ENCODE measurements at regions not wholly inside any gene's neighbourhood (a gene's known extent, or its start where the extent isn't known, plus 50 kb on each side); places are given as distances from the start of the nearest gene placed in this dataset.
"Not testable (repeated sequence)": the region's sequence is repeated elsewhere in the genome, so short reads cannot be mapped to it uniquely, and the experiment has no call there.

GRCh38 chr12:20099395-20100183 lies 268.7 kb upstream of the PDE3A start:
- Mint-ChIP-seq H3K27ac (peak overlapping the region in 1 of 2 donors; percentile 22), H3K4me1 (no peaks in the 10 kb centered on the region), H3K9me3 (no peaks in the 10 kb centered on the region), H3K27me3 (no peaks in the 10 kb centered on the region), H3K4me3 (no peak overlapping the region)
- no peak for DNase-seq
- no peak for ATAC-seq

- no peak overlapping the region for H3K27ac Mint-ChIP-seq
- ATAC-seq = no peak
- no peaks in the 10 kb centered on the region for H3K9me3 Mint-ChIP-seq
- no peaks in the 10 kb centered on the region for H3K4me1 Mint-ChIP-seq
- no peak overlapping the region for H3K4me3 Mint-ChIP-seq
- no peak for DNase-seq
- H3K27me3 Mint-ChIP-seq = no peaks in the 10 kb centered on the region
Measured at GRCh38 chr12:20101046-20101445, 267.3 kb upstream of the PDE3A start.

- DNase-seq = no peak
- Mint-ChIP-seq H3K9me3 (no peaks in the 10 kb centered on the region), H3K4me3 (no peak overlapping the region), H3K27me3 (no peaks in the 10 kb centered on the region), H3K27ac (no peak overlapping the region), H3K4me1 (no peaks in the 10 kb centered on the region)
- ATAC-seq = no peak
Measured at GRCh38 chr12:20105943-20106342, 262.4 kb upstream of the PDE3A start.

- Mint-ChIP-seq H3K27me3 (no peaks in the 10 kb centered on the region), H3K27ac (no peak overlapping the region), H3K9me3 (no peaks in the 10 kb centered on the region), H3K4me1 (no peaks in the 10 kb centered on the region), H3K4me3 (no peak overlapping the region)
- ATAC-seq (no peak), DNase-seq (no peak)
Measured at GRCh38 chr12:20109676-20110075, 258.7 kb upstream of the PDE3A start.

GRCh38 chr12:20115371-20115770 lies 253.0 kb upstream of the PDE3A start:
- not testable (repeated sequence) for ATAC-seq, H3K4me1 Mint-ChIP-seq, H3K9me3 Mint-ChIP-seq, H3K4me3 Mint-ChIP-seq, H3K27ac Mint-ChIP-seq, H3K27me3 Mint-ChIP-seq, DNase-seq

- no peak for ATAC-seq
- Mint-ChIP-seq H3K27me3 (no peaks in the 10 kb centered on the region), H3K4me3 (no peak overlapping the region), H3K9me3 (no peaks in the 10 kb centered on the region), H3K27ac (no peak overlapping the region), H3K4me1 (no peaks in the 10 kb centered on the region)
- DNase-seq = no peak
Measured at GRCh38 chr12:20119596-20120402, 248.5 kb upstream of the PDE3A start.

GRCh38 chr12:20120403-20120725 lies 248.0 kb upstream of the PDE3A start:
- Mint-ChIP-seq H3K4me3 (no peak overlapping the region), H3K4me1 (no peaks in the 10 kb centered on the region)

GRCh38 chr12:20122274-20122673 lies 246.1 kb upstream of the PDE3A start:
- ATAC-seq (no peak), DNase-seq (no peak)
- H3K27me3 Mint-ChIP-seq = no peaks in the 10 kb centered on the region
- H3K9me3 Mint-ChIP-seq = no peaks in the 10 kb centered on the region
- H3K27ac Mint-ChIP-seq = no peak overlapping the region
- H3K4me1 Mint-ChIP-seq = no peaks in the 10 kb centered on the region
- no peak overlapping the region for H3K4me3 Mint-ChIP-seq

More at GRCh38 chr12:20120403-20120725, 248.0 kb upstream of the PDE3A start:
- H3K9me3 Mint-ChIP-seq = no peaks in the 10 kb centered on the region
- H3K27me3 Mint-ChIP-seq = no peaks in the 10 kb centered on the region
- ATAC-seq (no peak), DNase-seq (no peak)
- no peak overlapping the region for H3K27ac Mint-ChIP-seq

GRCh38 chr12:20123465-20123864 lies 244.9 kb upstream of the PDE3A start:
- DNase-seq = no peak
- no peak overlapping the region for H3K4me3 Mint-ChIP-seq
- no peaks in the 10 kb centered on the region for H3K9me3 Mint-ChIP-seq
- no peaks in the 10 kb centered on the region for H3K27me3 Mint-ChIP-seq
- H3K4me1 Mint-ChIP-seq = no peaks in the 10 kb centered on the region
- ATAC-seq = no peak
- H3K27ac Mint-ChIP-seq = no peak overlapping the region

GRCh38 chr12:20125276-20125798 lies 243.0 kb upstream of the PDE3A start:
- Mint-ChIP-seq H3K9me3 (no peaks in the 10 kb centered on the region), H3K4me3 (no peak overlapping the region), H3K4me1 (no peaks in the 10 kb centered on the region), H3K27me3 (no peaks in the 10 kb centered on the region), H3K27ac (no peak overlapping the region)
- ATAC-seq = no peak
- no peak for DNase-seq

- ATAC-seq = no peak
- H3K9me3 Mint-ChIP-seq = no peaks in the 10 kb centered on the region
- H3K4me3 Mint-ChIP-seq = no peak overlapping the region
- no peaks in the 10 kb centered on the region for H3K4me1 Mint-ChIP-seq
- H3K27me3 Mint-ChIP-seq = no peaks in the 10 kb centered on the region
- H3K27ac Mint-ChIP-seq = no peak overlapping the region
- no peak for DNase-seq
Measured at GRCh38 chr12:20126601-20127000, 241.7 kb upstream of the PDE3A start.

GRCh38 chr12:20127413-20127812 lies 240.9 kb upstream of the PDE3A start:
- Mint-ChIP-seq H3K9me3 (no peaks in the 10 kb centered on the region), H3K4me3 (no peak overlapping the region), H3K4me1 (no peaks in the 10 kb centered on the region), H3K27me3 (no peaks in the 10 kb centered on the region), H3K27ac (no peak overlapping the region)
- no peak for DNase-seq
- no peak for ATAC-seq

GRCh38 chr12:20128928-20129327 lies 239.4 kb upstream of the PDE3A start:
- Mint-ChIP-seq H3K27ac (no peak overlapping the region), H3K4me1 (no peaks in the 10 kb centered on the region), H3K27me3 (no peaks in the 10 kb centered on the region), H3K9me3 (no peaks in the 10 kb centered on the region), H3K4me3 (no peak overlapping the region)
- ATAC-seq (no peak), DNase-seq (no peak)

GRCh38 chr12:20132818-20133217 lies 235.5 kb upstream of the PDE3A start:
- DNase-seq (no peak), ATAC-seq (no peak)
- H3K9me3 Mint-ChIP-seq = no peaks in the 10 kb centered on the region
- H3K4me1 Mint-ChIP-seq = no peaks in the 10 kb centered on the region
- no peak overlapping the region for H3K4me3 Mint-ChIP-seq
- no peaks in the 10 kb centered on the region for H3K27me3 Mint-ChIP-seq
- H3K27ac Mint-ChIP-seq = peak overlapping the region in 1 of 2 donors; percentile 37

GRCh38 chr12:20134652-20135051 lies 233.7 kb upstream of the PDE3A start:
- Mint-ChIP-seq H3K9me3 (no peaks in the 10 kb centered on the region), H3K4me3 (no peak overlapping the region), H3K27ac (no peak overlapping the region), H3K27me3 (no peaks in the 10 kb centered on the region), H3K4me1 (no peaks in the 10 kb centered on the region)
- DNase-seq (no peak), ATAC-seq (no peak)

GRCh38 chr12:20140751-20141150 lies 227.6 kb upstream of the PDE3A start:
- H3K27ac Mint-ChIP-seq = peak overlapping the region in 1 of 2 donors; percentile 64
- no peaks in the 10 kb centered on the region for H3K4me1 Mint-ChIP-seq
- no peaks in the 10 kb centered on the region for H3K27me3 Mint-ChIP-seq
- no peaks in the 10 kb centered on the region for H3K9me3 Mint-ChIP-seq
- DNase-seq (no peak), ATAC-seq (no peak)
- no peak overlapping the region for H3K4me3 Mint-ChIP-seq
